ENCODE measurements at regions not wholly inside any gene's neighbourhood (a gene's known extent, or its start where the extent isn't known, plus 50 kb on each side); places are given as distances from the start of the nearest gene placed in this dataset.

- DNase-seq (ENCODE audit: low read depth, low spot score) (no peak), FAIRE-seq (no peak)
- BruUV-seq (replicated peaks): no TSS peak
- Histone ChIP-seq H2AFZ (ENCODE audit: low read depth, low read length) (no peak overlapping the region), H3K9me3 (replicated peaks; ENCODE audit: control insufficient read depth, insufficient read depth, low read length) (no peaks in the 10 kb centered on the region), H3K4me3 (replicated peaks in 1 of 3; ENCODE audit: insufficient read depth in 1 of 3, low read depth in 1 of 3, low read length in 3 of 3) (no peak overlapping the region), H3K9ac (replicated peaks; ENCODE audit: extremely low read depth, insufficient read depth, low read length) (no peak overlapping the region), H3K9me1 (replicated peaks; ENCODE audit: control insufficient read depth, extremely low read depth, insufficient read depth, low read length) (no peaks in the 10 kb centered on the region), H4K20me1 (replicated peaks; ENCODE audit: control insufficient read depth, extremely low read depth, insufficient read depth, low read length) (no peaks in the 10 kb centered on the region), H3K27ac (ENCODE audit: insufficient read depth, low read depth, low read length) (no peak overlapping the region), H3K36me3 (ENCODE audit: control insufficient read depth in 2 of 2, extremely low read depth in 1 of 2, insufficient read depth in 2 of 2, low read length in 2 of 2) (no peaks in the 10 kb centered on the region), H3K4me1 (ENCODE audit: control insufficient read depth, extremely low read depth, insufficient read depth, low read length) (no peaks in the 10 kb centered on the region), H3K27me3 (ENCODE audit: control insufficient read depth in 2 of 2, insufficient read depth in 2 of 2, low read length in 2 of 2) (no peaks in the 10 kb centered on the region), H3K79me2 (ENCODE audit: control insufficient read depth, insufficient read depth, low read length) (no peaks in the 10 kb centered on the region), H3K4me2 (ENCODE audit: insufficient read depth, low read length) (no peak overlapping the region)
- dilution Hi-C loops (cut with MboI; ENCODE audit: extremely low pct_ligation_motif_present, low sequenced_read_pairs): no loop called here
- intact Hi-C loops (cut with micrococcal nuclease): no loop called here
- CTCF ChIA-PET: no interaction called here
- TF ChIP-seq POLR2A (IDR thresholded peaks at IDR 0.05; ENCODE audit: low read depth, low read length) (no peak), MYC (IDR thresholded peaks at IDR 0.05; ENCODE audit: low read depth, low read length) (no peak), GATA2 (IDR thresholded peaks at IDR 0.05; ENCODE audit: insufficient read depth, insufficient read length, low read depth, low read length) (no peak), FOS (IDR thresholded peaks at IDR 0.05; ENCODE audit: borderline replicate concordance, insufficient read depth, low read length) (no peak)
- POLR2A ChIA-PET: no interaction called here
Measured at GRCh38 chr20:47423586-47423985, 67.1 kb upstream of the ZMYND8 start.

GRCh38 chr20:47427067-47427466 lies 70.6 kb upstream of the ZMYND8 start:
- POLR2A ChIA-PET: no interaction called here
- no peaks in the 10 kb centered on the region for H3K4me1 ChIP-seq (ENCODE audit: control insufficient read depth, extremely low read depth, insufficient read depth, low read length)
- intact Hi-C loops (cut with micrococcal nuclease) (no loop called here), dilution Hi-C loops (cut with MboI; ENCODE audit: extremely low pct_ligation_motif_present, low sequenced_read_pairs) (no loop called here)
- H3K27ac ChIP-seq (ENCODE audit: insufficient read depth, low read depth, low read length): no peak overlapping the region
- DNase-seq (ENCODE audit: low read depth, low spot score): no peak
- CTCF ChIA-PET: no interaction called here
- no peaks in the 10 kb centered on the region for H3K9me3 ChIP-seq (replicated peaks; ENCODE audit: control insufficient read depth, insufficient read depth, low read length)
- no peaks in the 10 kb centered on the region for H3K27me3 ChIP-seq (ENCODE audit: control insufficient read depth in 2 of 2, insufficient read depth in 2 of 2, low read length in 2 of 2)
- no peak for FAIRE-seq
- H3K9ac ChIP-seq (replicated peaks; ENCODE audit: extremely low read depth, insufficient read depth, low read length): no peak overlapping the region
- H4K20me1 ChIP-seq (replicated peaks; ENCODE audit: control insufficient read depth, extremely low read depth, insufficient read depth, low read length): no peaks in the 10 kb centered on the region
- no peaks in the 10 kb centered on the region for H3K79me2 ChIP-seq (ENCODE audit: control insufficient read depth, insufficient read depth, low read length)
- no peak overlapping the region for H3K4me3 ChIP-seq (replicated peaks in 1 of 3; ENCODE audit: insufficient read depth in 1 of 3, low read depth in 1 of 3, low read length in 3 of 3)
- TF ChIP-seq POLR2A (IDR thresholded peaks at IDR 0.05; ENCODE audit: low read depth, low read length) (no peak), CTCF (IDR thresholded peaks at IDR 0.05; ENCODE audit: extremely low read depth in 1 of 2, insufficient read depth in 1 of 2, low read depth in 1 of 2, low read length in 2 of 2) (no peak), EZH2 (IDR thresholded peaks at IDR 0.05; ENCODE audit: borderline replicate concordance, low read depth, low read length, severe bottlenecking) (no peak), JUN (IDR thresholded peaks at IDR 0.05; ENCODE audit: borderline replicate concordance, insufficient read depth, insufficient read length, low read depth) (no peak), POLR2AphosphoS5 (IDR thresholded peaks at IDR 0.05; ENCODE audit: insufficient read depth, low read depth, low read length) (no peak), FOS (IDR thresholded peaks at IDR 0.05; ENCODE audit: borderline replicate concordance, insufficient read depth, low read length) (no peak), MYC (IDR thresholded peaks at IDR 0.05; ENCODE audit: low read depth, low read length) (no peak), GATA2 (IDR thresholded peaks at IDR 0.05; ENCODE audit: insufficient read depth, insufficient read length, low read depth, low read length) (no peak), MAX (IDR thresholded peaks at IDR 0.05; ENCODE audit: insufficient read depth, insufficient read length) (no peak)
- no peaks in the 10 kb centered on the region for H3K9me1 ChIP-seq (replicated peaks; ENCODE audit: control insufficient read depth, extremely low read depth, insufficient read depth, low read length)
- H3K36me3 ChIP-seq (ENCODE audit: control insufficient read depth in 2 of 2, extremely low read depth in 1 of 2, insufficient read depth in 2 of 2, low read length in 2 of 2): no peaks in the 10 kb centered on the region
- no TSS peak for BruUV-seq (replicated peaks)
- H2AFZ ChIP-seq (ENCODE audit: low read depth, low read length): no peak overlapping the region
- H3K4me2 ChIP-seq (ENCODE audit: insufficient read depth, low read length): no peak overlapping the region

All from endothelial cell of umbilical vein (primary cell).